A673 (cell line): ENCODE measurements at regions not wholly inside any gene's neighbourhood (a gene's known extent, or its start where the extent isn't known, plus 50 kb on each side); places are given as distances from the start of the nearest gene placed in this dataset.
"Not testable (repeated sequence)": the region's sequence is repeated elsewhere in the genome, so short reads cannot be mapped to it uniquely, and the experiment has no call there.

Experiments used
- CTCF ChIP-seq: fragments of 300-800, 200-600 bp; sonication (generic); conservative IDR thresholded peaks from 2 replicates; pipeline ENCODE4 v1.5.1; 2017; ENCODE audit warnings: low read depth, mild to moderate bottlenecking, antibody characterized with exemption, low read length, moderate library complexity, mixed read lengths
- EZH2 ChIP-seq: fragments of 200-600 bp; sonication (generic); IDR thresholded peaks from 2 replicates; pipeline ENCODE4 v1.6.1; 2017; ENCODE audit warnings: borderline replicate concordance, low read depth, mild to moderate bottlenecking, mixed read lengths, antibody characterized with exemption, low read length; ENCODE audit not compliant: poor library complexity, severe bottlenecking

GRCh38 chr4:23944556-23944955 lies 54.7 kb upstream of the PPARGC1A start:
- not testable (repeated sequence) for TF ChIP-seq CTCF, EZH2
